B cell (primary cell): ENCODE measurements at regions not wholly inside any gene's neighbourhood (a gene's known extent, or its start where the extent isn't known, plus 50 kb on each side); places are given as distances from the start of the nearest gene placed in this dataset.

Experiments
- ATAC-seq: fragments of 200-7000 bp; cut with Tn5 transposase; one replicate; pipeline ENCODE4 v1.10.0; 2021; ENCODE audit warnings: low read depth, mild to moderate bottlenecking, moderate number of reproducible peaks, moderate library complexity
- CTCF ChIA-PET: fragments of 350-600 bp; sonication (Branson Sonifier 250); formaldehyde crosslinking; loops from one replicate; lab custom pipeline; 2021; ENCODE audit warnings: antibody characterized with exemption, inconsistent platforms; lab: Charles Lee
- POLR2A ChIA-PET: fragments of 350-600 bp; sonication (Branson Sonifier 250); formaldehyde crosslinking; loops from one replicate; lab custom pipeline; 2021; ENCODE audit warnings: antibody characterized with exemption; lab: Charles Lee
- DNase-seq: peaks from one replicate; pipeline ENCODE4 v3.0.0; 2013
- H2AFZ ChIP-seq: 2 replicates; pipeline ENCODE4 v1.6.1; 2012; ENCODE audit warnings: mild to moderate bottlenecking, low read depth, low read length; ENCODE audit not compliant: insufficient read depth, poor library complexity, severe bottlenecking
- H3K27ac ChIP-seq, 2 donors: 1 replicate in 1 of 2; 2 replicates in 1 of 2; pipeline ENCODE4 v1.5.1; 2012 to 2013; ENCODE audit warnings: low read length in 2 of 2, mild to moderate bottlenecking in 2 of 2, moderate library complexity in 1 of 2
- H3K27me3 ChIP-seq, 4 experiments: fragments of 200-600 bp in 1 of 4; sonication (generic) in 1 of 4; replicated peaks in 1 of 4; 1 replicate in 2 of 4; 2 replicates in 2 of 4; pipeline versions ENCODE4 v1.6.1 to v1.7.0; 2013 to 2016; ENCODE audit warnings: low read length in 3 of 4, mild to moderate bottlenecking in 2 of 4, mixed read lengths in 1 of 4, moderate library complexity in 1 of 4; ENCODE audit not compliant: insufficient read depth in 4 of 4, control insufficient read depth in 3 of 4; ENCODE audit errors: control extremely low read depth in 1 of 4
- H3K36me3 ChIP-seq, 2 experiments: replicated peaks in 1 of 2; 1 replicate in 1 of 2; 2 replicates in 1 of 2; pipeline versions ENCODE4 v1.6.1 to v1.7.1; 2013; ENCODE audit warnings: low read length in 1 of 2; ENCODE audit not compliant: insufficient read depth in 2 of 2, control insufficient read depth in 1 of 2; ENCODE audit errors: control extremely low read depth in 1 of 2, extremely low read depth in 1 of 2
- H3K4me1 ChIP-seq, 2 donors: fragments of 200-600 bp in 1 of 2; sonication (generic) in 1 of 2; 1 replicate in 1 of 2; 2 replicates in 1 of 2; pipeline versions ENCODE4 v1.5.1 to v1.6.1; 2013 to 2017; ENCODE audit warnings: low read length in 2 of 2; ENCODE audit not compliant: control insufficient read depth in 2 of 2, insufficient read depth in 2 of 2
- H3K4me2 ChIP-seq: replicated peaks from 2 replicates; pipeline ENCODE3; 2012; ENCODE audit warnings: mild to moderate bottlenecking, low read depth, low read length; ENCODE audit not compliant: poor library complexity, severe bottlenecking
- H3K4me3 ChIP-seq, 5 experiments: fragments of 200-600 bp in 1 of 5; sonication (generic) in 1 of 5; 1 replicate in 3 of 5; 2 replicates in 2 of 5; pipeline versions ENCODE4 v1.5.1 to v1.7.0; 2011 to 2016; ENCODE audit warnings: low read length in 4 of 5, mild to moderate bottlenecking in 4 of 5, low read depth in 2 of 5, control low read depth in 1 of 5, moderate library complexity in 1 of 5; ENCODE audit not compliant: insufficient read depth in 1 of 5; ENCODE audit errors: control extremely low read depth in 1 of 5, extremely low read depth in 1 of 5
- H3K79me2 ChIP-seq: fragments of 200-600 bp; sonication (generic); one replicate; pipeline ENCODE4 v1.6.0; 2016; ENCODE audit warnings: low read length; ENCODE audit not compliant: control insufficient read depth, insufficient read depth
- H3K9ac ChIP-seq: fragments of 200-600 bp; sonication (generic); 2 replicates; pipeline ENCODE4 v1.6.1; 2017; ENCODE audit warnings: mild to moderate bottlenecking, low read length, moderate library complexity
- H3K9me3 ChIP-seq, 3 donors: one replicate each; pipeline versions ENCODE4 v1.6.1 to v1.7.1; 2013; ENCODE audit warnings: low read length in 2 of 3; ENCODE audit not compliant: control insufficient read depth in 2 of 3, insufficient read depth in 1 of 3; ENCODE audit errors: control extremely low read depth in 1 of 3
- H4K20me1 ChIP-seq: 2 replicates; pipeline ENCODE4 v1.6.0; 2012; ENCODE audit warnings: mild to moderate bottlenecking, low read length; ENCODE audit not compliant: insufficient read depth, control insufficient read depth, poor library complexity, severe bottlenecking
- H3K27ac Mint-ChIP-seq: one replicate; pipeline ENCODE4 v1.8.0; 2021; ENCODE audit warnings: mixed read lengths
- H3K27me3 Mint-ChIP-seq: one replicate; pipeline ENCODE4 v1.8.0; 2021; ENCODE audit warnings: mixed read lengths
- H3K4me1 Mint-ChIP-seq: one replicate; pipeline ENCODE4 v1.8.0; 2021; ENCODE audit warnings: mixed read lengths
- H3K4me3 Mint-ChIP-seq: one replicate; pipeline ENCODE4 v1.8.0; 2021; ENCODE audit warnings: mixed read lengths
- H3K9me3 Mint-ChIP-seq: one replicate; pipeline ENCODE4 v1.8.0; 2022; ENCODE audit warnings: mixed read lengths; ENCODE audit not compliant: insufficient read depth
- EZH2 ChIP-seq: IDR thresholded peaks from 2 replicates; pipeline ENCODE4 v1.6.1; 2012; ENCODE audit warnings: borderline replicate concordance, low read depth, mild to moderate bottlenecking, moderate library complexity, low read length; ENCODE audit not compliant: insufficient read depth, poor library complexity, severe bottlenecking
- WGBS: methylation state at CpG from one replicate; pipeline ENCODE4 v1.1.5; 2013; ENCODE audit warnings: missing lambda C conversion rate; ENCODE audit not compliant: insufficient coverage; 5-methylcytosine and 5-hydroxymethylcytosine counted together
- intact Hi-C: fragments of 100-400 bp; cut with micrococcal nuclease; formaldehyde crosslinking; loops from one replicate; pipeline ENCODE4 v1.10.0; 2022
- TF ChIP-seq, protein P1 (sequence below): fragments of 200-600 bp; IDR thresholded peaks from one replicate; pipeline ENCODE4 v1.8.0; 2022; ENCODE audit warnings: antibody characterized with exemption, mild to moderate bottlenecking

DNA sequence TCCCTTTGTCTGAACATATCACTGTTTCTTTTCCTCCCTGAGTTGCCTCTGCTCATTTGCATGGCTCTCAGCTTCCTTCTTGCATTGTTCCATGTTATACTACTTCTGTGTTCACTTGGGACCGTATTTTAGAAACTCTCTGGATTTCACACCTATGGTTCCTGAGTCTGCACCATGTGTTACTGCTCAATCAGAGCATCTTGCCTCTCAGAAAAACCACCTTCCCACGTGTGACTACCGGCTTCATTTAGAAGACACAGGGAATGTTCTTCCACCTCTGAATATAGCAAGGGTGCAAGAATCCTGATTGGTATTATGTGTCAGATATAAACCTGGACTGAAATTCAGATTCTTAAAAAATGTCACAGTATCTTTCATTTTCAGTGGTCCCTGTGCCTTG, 731.2 kb downstream of the TDRD15 start:
- Histone ChIP-seq H3K4me1 (no peaks in the 10 kb centered on the region), H3K4me2 (no peak overlapping the region), H3K36me3 (no peaks in the 10 kb centered on the region), H3K9ac (no peak overlapping the region), H3K9me3 (no peaks in the 10 kb centered on the region), H2AFZ (no peak overlapping the region), H4K20me1 (no peaks in the 10 kb centered on the region), H3K27me3 (no peaks in the 10 kb centered on the region), H3K4me3 (no peak overlapping the region), H3K79me2 (no peaks in the 10 kb centered on the region), H3K27ac (no peak overlapping the region)
- H3K27ac Mint-ChIP-seq: no peak overlapping the region
- TF ChIP-seq, protein P1, sequence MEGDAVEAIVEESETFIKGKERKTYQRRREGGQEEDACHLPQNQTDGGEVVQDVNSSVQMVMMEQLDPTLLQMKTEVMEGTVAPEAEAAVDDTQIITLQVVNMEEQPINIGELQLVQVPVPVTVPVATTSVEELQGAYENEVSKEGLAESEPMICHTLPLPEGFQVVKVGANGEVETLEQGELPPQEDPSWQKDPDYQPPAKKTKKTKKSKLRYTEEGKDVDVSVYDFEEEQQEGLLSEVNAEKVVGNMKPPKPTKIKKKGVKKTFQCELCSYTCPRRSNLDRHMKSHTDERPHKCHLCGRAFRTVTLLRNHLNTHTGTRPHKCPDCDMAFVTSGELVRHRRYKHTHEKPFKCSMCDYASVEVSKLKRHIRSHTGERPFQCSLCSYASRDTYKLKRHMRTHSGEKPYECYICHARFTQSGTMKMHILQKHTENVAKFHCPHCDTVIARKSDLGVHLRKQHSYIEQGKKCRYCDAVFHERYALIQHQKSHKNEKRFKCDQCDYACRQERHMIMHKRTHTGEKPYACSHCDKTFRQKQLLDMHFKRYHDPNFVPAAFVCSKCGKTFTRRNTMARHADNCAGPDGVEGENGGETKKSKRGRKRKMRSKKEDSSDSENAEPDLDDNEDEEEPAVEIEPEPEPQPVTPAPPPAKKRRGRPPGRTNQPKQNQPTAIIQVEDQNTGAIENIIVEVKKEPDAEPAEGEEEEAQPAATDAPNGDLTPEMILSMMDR: no peak
- no peak for TF ChIP-seq EZH2
- POLR2A ChIA-PET: no interaction called here
- intact Hi-C loops: no loop called here
- H3K4me3 Mint-ChIP-seq: no peak overlapping the region
- no peak for DNase-seq
- CTCF ChIA-PET: no interaction called here
- H3K9me3 Mint-ChIP-seq: no peaks in the 10 kb centered on the region
- 88% methylated on average over 1 of the region's 3 CpGs for WGBS
- no peak for ATAC-seq
- H3K27me3 Mint-ChIP-seq: no peaks in the 10 kb centered on the region
- H3K4me1 Mint-ChIP-seq: no peaks in the 10 kb centered on the region

DNA sequence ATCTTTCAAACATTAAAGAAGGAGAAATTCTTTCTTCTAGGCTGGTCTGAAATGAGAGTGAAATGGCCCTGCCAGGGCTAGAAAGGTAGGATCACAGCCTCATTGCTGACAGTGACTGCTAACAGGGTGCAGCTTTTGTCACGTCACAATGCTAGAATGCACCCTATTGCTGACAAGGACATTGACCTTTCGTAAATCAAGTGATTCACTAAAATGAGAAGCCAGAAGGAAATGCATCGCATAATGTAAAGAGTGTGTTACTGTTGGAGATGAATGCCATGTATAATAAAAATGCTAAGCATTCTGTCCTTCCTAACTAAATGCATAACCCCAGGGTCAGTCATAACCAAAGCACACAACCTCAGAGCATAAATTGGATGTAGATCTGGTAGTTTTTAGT, 732.9 kb downstream of the TDRD15 start:
- intact Hi-C loops: no loop called here
- POLR2A ChIA-PET: no interaction called here
- ATAC-seq: no peak

More for the DNA sequence above, 732.9 kb downstream of the TDRD15 start:
- Mint-ChIP-seq H3K4me1 (no peaks in the 10 kb centered on the region), H3K27ac (no peak overlapping the region), H3K4me3 (no peak overlapping the region), H3K9me3 (no peaks in the 10 kb centered on the region), H3K27me3 (no peaks in the 10 kb centered on the region)
- Histone ChIP-seq H3K9me3 (no peaks in the 10 kb centered on the region), H2AFZ (no peak overlapping the region), H3K4me3 (no peak overlapping the region), H3K27ac (no peak overlapping the region), H3K36me3 (no peaks in the 10 kb centered on the region), H4K20me1 (no peaks in the 10 kb centered on the region), H3K4me2 (no peak overlapping the region), H3K27me3 (no peaks in the 10 kb centered on the region), H3K79me2 (no peaks in the 10 kb centered on the region), H3K4me1 (no peaks in the 10 kb centered on the region), H3K9ac (no peak overlapping the region)
- WGBS: 83% methylated on average over 1 of the region's 3 CpGs
- no peak for TF ChIP-seq EZH2
- TF ChIP-seq, protein P1: no peak
- no peak for DNase-seq
- CTCF ChIA-PET: no interaction called here
